CD4-positive, alpha-beta T cell treated with Interferon alpha-2 for 1 hour (primary cell): ENCODE measurements at regions not wholly inside any gene's neighbourhood (a gene's known extent, or its start where the extent isn't known, plus 50 kb on each side); places are given as distances from the start of the nearest gene placed in this dataset.
"Not testable (repeated sequence)": the region's sequence is repeated elsewhere in the genome, so short reads cannot be mapped to it uniquely, and the experiment has no call there.

Source experiments
- DNase-seq, 2 donors: peaks; one replicate each; pipeline ENCODE4 v3.0.0-alpha.2; 2020 to 2022

DNA sequence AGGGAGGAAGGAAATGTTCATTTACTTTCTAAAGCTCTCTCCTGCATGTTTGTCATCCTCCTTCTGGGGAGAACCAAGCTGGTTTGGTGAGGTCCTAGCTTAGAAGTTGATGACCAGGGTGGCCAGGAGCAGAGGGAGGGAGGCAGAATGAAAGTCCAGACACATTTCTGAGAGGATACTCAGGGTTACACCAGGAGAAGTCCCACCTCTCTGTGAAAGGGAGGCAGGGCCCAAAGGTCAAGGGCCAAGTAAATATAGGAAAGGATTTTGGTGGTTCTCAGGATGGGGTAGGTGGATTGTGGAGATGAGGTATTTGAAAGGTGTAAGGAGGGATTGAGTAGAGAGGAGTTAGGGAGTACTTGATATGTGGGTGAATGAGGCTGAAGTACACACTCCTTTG lies 58.0 kb upstream of the FBXO11 start:
- DNase-seq = no peak

DNA sequence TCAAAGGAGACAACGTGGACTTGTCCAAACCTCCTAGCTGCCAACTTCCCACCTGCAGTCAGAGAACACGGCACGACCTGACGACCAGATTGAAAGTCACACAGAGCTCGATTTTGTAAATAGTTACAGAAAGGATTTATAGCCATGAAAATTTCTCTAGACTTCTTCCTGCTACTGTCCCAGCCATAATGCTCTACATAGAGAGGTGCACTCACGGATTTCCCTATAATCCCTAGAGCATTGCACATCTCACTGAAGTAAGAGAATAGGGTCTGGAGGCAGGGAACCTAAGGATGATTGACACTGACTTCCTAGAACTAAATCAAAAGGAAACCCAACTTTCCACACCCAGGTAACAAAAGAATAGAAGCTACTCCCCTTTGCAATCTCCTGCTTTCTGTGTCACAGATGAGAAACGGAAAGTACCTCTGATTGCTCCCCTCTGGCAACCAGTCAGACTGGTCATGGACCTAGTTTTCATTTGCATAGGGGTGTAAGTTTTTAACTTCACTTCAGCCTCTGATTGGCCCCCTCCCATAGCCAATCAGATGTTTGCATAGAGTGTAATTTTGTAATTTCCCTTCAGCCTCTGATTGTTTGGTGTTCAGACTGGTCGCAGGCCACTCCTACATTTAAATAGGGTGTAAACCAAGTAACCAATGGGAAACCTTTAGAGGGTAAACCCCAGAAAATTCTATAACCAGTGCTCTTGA lies 58.6 kb upstream of the FBXO11 start:
- no peak for DNase-seq

DNA sequence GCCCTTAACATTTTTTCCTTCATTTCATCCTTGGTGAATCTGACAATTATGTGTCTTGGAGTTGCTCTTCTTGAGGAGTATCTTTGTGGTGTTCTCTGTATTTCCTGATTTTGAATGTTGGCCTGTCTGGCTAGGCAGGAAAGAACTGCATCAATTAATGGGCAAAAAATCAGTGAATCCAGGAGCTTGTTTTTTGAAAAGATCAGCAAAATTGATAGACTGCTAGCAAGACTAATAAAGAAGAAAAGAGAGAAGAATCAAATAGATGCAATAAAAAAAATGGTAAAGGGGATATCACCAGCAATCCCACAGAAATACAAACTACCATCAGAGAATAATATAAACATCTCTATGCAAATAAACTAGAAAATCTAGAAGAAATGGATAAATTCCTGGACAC lies 70.4 kb upstream of the FBXO11 start:
- DNase-seq = not testable (repeated sequence)

DNA sequence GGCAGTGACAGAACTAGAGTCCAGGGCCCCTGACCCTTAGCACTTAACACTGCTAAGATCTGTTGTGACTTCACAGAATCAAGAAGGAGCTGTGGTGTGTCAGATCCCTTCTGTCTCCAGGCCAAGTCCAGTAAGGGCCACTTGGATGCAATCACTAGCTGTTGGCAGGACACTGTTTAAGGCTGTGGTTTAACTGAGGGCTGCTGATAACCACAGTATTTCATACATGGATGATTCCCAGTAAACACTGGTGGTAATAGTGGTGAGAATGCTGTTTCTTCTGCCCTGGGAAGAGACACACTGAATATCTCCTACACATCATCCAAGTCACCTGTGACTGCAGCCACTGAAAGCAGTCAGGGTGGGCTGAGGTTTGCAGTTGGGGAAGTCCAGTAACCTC lies 77.7 kb upstream of the FBXO11 start:
- DNase-seq = no peak

DNA sequence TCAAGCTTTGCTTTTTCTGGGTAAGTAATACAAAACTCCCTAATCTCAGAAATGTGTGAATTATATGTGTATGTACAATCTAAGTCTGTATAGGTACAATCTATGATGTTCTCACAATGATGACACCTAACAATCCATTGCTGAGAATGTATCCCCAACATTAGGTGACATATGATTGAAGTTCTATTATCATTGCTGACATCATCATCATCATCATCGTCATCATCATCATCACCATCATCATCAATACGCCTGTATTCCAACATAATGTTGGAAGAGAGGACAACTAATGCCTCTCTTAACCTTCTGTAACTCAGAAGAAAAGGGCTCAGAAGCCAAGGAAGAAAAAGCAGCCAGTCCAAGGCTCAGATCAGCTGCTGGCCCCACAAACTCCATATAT lies 84.2 kb upstream of the FBXO11 start:
- no peak for DNase-seq

DNA sequence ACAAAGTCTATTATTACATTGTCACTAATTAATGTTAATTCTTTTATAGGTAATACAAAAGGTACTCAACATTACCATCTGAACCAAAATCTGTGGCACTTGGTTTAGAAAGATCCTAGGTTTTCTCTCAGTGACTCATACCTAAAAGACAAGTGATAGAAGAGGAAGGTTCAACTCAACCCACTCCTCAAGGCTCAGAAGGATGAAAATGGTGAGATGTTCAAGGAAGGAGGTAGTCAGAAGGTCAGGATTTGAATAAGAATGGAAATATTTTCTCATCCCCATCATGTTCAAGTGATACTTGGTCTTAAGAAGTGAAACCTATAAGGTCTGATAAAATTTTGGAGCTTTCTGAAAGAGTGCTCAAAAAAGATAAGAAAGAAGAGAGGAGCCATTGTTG lies 86.4 kb upstream of the FBXO11 start:
- DNase-seq = no peak

DNA sequence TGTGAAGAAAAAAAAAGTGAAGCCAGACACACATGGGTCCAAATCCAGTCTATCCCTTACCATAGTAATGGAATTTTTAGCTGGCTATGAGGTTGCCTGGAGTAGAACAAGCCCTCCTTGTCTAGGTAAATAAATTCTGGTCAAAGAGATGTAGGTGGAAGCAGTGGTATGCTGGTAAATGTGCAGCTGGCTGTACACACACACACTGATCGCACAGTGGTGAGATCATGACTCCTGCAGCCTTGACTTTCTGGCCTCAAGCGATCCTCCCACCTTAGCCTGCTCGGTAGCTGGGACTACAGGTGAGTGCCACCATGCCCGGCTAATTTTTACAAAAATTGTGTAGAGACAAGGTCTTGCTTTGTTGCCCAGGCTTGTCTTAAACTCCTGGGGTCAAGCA lies 90.5 kb upstream of the FBXO11 start:
- DNase-seq = no peak

DNA sequence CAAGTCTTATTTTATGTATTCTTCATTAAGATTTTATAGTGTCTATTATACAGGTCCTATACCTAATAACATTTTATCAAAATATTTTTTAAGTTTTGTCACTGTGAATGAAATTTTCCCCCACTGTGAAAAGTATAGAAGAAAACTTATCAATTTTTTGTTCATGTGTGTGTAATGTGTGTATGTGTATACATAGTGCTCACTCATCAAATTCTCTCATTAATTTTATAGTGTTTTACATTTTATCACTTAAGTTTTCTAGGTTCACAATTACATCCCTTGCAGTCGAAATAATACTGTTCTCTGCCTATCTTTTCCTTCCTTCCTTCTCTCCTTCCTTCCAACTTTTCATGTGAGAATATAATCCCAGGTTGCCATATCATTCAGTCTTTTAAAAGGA lies 93.2 kb upstream of the FBXO11 start:
- DNase-seq = no peak

DNA sequence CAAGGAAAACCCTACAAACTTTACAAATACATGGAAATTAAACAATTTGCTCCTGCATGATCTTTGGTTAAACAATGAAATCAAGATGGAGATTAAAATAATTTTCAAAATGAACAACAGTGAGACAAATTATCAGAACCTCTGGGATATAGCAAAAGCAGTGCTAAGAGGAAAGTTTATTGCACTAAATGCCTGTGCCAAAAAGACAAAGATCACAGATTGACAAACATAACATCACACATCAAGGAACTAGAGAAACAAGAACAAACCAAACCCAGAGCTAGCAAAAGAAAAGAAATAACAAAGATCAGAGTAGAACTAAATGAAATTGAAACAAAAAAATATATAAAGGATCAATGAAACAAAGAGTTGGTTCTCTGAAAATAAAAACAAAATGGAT lies 95.2 kb upstream of the FBXO11 start:
- DNase-seq = no peak

DNA sequence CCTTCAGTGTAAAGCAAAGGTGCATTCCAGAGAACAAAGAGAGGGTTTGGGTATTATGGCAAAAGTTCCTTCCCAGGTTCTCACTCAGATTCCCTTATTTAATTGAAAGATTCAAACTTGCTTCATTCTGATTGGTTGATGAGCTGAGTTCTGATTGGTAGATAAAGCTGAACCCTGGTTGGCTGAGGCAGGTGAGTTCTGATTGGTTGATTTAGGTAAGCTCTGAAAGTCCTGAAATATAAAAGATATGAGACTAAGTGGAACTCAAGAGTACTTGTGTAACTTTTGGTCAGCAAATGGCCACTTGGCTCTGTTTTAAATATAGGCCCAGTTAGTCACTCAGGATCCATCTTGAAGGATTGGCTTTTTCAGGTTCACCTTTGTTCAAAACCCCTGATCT lies 99.8 kb upstream of the FBXO11 start:
- no peak for DNase-seq

DNA sequence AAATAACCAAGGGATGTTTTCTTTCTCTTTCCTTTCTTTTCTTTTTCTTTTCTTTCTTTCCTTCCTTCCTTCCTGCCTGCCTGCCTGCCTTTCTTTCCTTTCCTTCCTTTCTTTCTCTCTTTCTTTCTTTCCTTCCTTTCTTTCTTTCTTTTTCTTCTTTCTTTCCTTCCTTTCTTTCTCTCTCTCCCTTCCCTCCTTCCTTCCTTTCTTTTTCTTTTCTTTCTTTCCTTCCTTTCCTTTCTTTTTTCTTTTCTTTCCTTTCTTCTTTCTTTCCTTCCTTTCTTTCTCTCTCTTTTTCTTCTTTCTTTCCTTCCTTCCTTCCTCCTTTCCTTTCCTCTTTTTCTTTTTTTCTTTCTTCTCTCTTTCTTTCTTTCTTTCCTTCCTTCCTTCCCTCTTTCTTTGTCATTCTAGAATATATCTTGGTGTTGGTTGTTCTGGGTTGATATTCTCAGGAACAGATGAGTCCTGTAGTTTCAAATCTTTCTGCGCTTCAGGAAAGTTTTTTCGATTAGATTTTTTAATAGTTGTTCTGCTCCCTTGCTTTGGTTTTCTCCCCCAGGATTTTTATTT lies 101.5 kb upstream of the FBXO11 start:
- DNase-seq = no peak

DNA sequence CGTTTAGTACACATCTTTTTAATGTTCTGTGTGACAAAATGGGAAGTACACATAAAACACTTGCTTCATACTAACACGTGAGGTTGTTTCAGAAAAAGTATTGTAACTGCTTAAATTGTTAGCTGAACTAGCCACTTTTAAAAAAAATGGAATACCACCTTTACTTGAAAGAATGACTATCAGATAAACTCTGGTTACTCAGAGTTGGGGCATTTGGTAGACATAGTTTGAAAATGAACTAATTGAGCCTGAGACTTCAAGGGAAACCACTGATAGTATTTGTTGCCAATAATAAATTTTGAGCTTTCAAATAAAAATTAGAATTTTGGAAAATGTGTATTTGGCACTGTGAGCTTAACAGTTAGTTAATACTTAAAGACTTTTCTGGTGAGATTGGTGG lies 103.0 kb upstream of the FBXO11 start:
- no peak for DNase-seq

DNA sequence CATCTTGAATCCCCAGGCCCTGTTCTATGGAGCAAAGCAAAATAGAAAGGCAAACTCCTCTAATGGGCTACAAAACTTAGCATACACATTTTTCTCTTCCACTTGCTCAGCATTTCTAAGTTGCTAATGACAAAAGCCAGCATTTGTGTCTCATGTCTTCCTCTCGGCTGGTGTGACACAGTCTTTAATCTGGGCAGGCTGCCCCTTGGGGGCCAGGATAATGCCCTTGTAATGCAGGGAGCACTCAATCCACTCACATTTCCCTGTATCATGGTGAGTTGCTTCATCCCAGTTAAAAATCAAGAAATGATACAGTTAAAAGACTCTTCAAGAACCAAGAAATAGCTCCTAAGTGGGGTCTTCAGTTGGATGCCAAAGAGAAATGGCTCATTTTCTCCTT lies 109.1 kb upstream of the FBXO11 start:
- no peak for DNase-seq

DNA sequence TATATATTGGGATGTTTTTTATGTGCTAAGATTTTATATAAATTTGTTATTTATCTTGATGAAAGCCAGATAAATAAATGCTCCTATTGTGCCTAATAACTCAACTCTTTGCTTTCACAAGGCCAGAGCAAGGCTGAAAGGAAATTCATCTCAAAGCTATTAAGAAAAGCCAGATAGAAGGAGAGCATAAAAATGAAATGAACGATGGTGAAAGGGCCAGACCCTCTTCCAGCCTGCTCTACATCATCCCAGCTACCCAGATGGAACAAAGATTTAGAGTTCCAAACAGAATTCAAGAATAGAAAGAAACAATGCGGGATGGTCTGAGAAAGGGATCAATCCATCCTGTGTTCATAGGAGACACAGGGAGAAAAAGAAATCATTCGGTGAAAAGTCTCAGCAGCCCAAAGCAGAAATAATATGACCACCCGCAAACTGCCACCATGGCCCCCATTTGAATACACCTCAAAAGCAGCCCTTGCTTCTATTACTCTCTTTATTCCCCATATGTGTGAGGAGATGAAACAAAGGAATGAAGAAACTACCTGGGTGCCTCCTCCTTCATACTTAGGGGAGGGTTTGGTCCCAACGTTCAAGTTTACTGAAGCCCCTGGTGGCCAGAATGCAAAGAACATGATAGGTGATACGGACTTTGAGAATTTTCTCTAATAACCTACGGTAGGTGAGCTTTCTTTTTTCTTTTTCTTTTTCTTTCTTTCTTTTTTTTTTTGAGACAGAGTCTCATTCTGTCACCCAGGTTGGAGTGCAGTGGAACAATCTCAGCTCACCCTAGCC lies 110.1 kb upstream of the FBXO11 start:
- peak in 1 of 2 donors; percentile 5 for DNase-seq

DNA sequence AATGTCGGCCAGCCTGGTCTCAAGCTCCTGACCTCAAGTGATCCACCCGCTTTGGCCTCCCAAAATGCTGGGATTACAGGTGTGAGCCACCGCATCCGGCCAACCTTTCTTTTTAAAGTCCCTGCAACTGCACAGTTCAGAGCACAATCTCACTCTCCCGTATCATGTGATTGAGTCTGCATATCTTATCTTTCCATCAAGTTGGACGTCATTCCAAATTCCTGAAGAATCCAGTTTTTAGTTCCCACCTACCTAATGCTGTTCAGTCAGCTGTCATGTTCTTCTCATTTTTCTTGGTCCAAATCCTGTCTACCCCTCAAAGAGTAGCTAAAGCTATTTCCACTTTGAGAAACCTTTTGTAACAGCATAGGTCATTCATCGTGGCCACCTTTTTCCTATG lies 110.8 kb upstream of the FBXO11 start:
- no peak for DNase-seq

DNA sequence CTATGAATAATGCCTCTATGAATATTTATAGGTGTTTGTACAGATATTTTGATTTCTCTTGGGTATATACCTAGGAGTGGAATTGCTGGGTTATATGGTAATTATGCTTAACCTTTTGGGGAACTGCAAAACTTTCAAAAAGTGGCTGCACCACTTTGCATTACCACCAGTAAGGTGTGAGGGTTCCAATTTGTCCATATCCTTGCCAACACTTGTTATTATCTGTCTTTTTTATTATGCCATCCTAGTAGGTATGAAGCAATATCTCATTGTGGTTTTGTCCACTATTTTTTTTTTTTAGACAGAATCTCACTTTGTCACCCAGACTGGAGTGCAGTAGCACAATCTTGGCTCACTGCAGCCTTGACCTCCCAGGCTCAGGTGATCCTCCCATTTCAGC lies 112.2 kb upstream of the FBXO11 start:
- no peak for DNase-seq

DNA sequence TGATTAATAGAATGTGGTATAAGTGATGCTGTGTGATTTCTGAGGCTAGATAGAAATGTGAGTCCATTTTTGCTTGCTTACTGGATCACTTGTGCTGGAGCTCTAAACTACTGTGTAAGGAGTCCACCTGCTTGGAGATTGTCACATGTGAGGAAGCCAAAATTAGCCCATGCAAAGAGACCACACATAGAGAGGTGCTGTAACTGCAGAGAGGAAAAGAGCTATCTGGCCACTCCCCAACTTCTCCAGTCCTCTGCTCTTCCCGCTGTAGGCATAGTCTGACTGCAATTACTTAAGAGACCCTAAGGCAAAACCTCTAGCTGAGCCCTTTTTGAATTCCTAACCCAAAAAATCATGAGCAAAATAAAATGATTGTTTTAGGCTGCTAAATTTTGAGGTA lies 120.6 kb upstream of the FBXO11 start:
- no peak for DNase-seq

DNA sequence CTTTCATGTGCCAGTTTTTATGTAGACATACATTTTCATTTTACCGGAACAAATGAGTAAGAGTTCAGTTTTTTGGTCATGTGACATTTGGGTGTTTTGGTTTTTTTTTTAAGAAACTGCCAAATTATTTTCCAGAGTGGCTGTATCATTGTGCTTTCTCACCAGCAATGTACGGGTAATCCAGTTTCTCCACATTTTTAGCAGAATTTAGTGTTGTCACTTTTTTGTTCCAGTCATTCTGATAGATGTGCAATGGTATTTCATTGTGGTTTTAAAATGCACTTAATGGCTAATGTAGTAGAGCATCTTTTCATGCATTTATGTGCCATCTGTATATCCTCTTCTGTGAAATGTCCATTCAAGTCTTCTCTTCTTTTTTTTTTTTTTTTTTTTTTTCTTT lies 126.5 kb upstream of the FBXO11 start:
- DNase-seq = no peak

DNA sequence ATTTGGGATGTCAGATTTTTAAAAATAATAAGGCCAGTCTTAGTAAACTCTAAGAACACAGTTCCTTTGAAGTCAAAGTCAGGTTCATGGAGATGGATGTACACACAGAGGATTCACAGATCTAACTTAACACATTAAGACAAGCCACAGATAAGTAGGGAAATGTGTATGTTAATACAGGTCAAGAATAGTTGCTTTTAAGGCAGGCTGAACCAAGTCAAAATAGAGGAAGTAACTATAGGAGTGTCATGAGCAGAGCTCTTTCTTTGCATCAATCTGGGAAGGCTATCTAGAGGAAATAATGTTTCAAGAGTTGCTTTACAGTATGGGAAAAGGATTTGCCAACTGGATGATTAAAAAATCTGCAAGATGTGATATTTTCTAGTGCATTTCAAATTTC lies 128.0 kb upstream of the FBXO11 start:
- no peak for DNase-seq

DNA sequence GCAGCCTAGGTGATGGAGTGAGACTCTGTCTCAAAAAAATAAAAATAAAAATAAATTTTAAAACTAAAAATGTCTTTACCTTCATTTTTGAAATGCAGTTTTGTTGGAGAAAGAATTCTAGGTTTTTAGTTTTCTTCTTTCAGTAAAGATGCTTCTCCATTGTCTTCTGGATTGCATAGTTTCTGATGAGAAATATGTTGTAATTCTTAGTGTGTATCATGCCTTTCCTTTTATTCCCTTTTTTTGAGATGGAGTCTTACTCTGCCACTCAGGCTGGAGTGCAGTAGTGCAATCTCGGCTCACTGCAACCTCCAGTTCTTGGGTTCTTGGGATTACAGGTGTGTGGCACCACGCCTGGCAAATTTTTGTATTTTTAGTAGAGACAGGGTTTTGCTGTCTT lies 130.0 kb upstream of the FBXO11 start:
- no peak for DNase-seq

DNA sequence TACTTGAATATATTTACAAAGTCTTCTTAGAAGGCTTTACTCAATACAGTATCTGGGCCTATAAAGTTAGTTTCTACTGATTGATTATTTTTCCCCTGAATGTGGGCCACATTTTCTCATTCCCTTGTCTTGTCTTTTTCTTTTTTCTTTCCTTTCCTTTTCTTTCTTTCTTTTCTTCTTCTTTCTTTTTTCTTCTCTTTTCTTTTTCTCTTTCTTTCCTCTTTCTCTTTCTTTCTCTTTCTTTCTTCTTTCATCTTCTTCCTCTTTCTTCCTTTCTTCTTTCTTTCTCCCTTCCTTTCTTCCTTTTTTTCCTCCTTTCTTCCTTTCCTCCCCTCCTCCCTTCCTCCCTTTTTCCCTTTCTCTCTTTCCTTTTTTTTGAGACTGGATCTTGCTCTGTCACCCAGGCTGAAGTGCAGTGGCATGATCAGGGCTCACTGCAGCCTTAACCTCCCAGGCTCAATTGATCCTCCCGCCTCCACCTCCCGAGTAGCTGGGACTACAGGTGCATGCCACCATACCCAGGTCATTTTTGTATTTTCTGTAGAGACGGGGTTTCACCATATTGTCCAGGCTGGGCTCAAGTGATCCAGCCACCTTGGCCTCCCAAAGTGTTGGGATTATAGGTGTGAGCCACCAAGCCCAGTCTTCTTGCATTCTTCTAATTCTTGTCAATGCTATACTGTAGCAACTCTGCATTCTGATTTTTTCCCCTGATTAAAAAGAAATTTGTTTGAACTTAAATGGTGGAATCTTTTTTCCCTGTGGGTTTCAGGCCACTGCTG lies 133.1 kb upstream of the FBXO11 start:
- DNase-seq = no peak

DNA sequence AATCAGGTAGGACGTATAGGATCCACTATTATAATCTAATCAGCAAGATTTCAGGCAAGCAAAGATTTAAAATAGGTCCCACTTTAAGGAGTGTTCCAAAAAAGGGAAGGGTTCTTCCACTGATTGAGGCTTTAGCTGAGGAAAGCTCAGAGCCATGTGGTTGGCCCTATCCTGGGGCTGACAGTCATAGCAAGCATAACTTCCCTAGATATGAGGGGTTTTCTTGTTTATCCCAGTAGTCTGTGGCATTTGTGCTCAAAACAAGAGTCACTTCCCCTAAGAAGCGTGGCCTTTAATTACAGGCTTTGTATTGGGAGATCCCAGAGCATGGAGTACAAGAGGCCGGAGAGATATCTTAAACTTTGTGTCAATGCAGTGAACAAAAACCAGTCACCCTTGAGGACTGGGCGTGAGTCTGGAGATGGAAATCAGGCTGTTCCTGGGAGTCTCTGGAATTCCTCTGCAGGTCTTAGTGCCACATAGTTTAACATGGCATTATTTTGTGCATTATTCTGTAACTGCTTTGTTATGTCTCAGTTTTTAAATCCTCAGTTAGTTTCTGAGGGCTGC lies 136.9 kb upstream of the FBXO11 start:
- no peak for DNase-seq

DNA sequence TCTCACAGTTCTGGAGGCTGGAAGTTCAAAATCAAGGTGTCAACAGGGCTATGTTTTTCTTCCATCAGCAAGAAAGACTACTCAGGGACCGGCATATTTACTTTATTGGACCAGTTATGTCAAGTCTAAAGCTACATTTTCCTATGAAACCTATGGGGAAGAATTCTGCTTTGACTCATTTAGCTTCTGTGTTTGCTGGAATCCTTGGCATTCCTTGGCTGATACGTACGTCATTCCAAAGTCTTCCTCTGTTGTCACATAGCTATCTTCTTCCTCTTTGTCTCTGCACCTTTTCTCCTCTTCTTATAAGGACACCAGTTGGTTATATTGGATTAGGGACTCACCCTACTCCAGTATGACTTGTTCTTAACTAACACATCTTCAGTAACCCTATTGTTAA lies 137.4 kb upstream of the FBXO11 start:
- DNase-seq = no peak
